DOHH2 (cell line): ENCODE measurements at regions not wholly inside any gene's neighbourhood (a gene's known extent, or its start where the extent isn't known, plus 50 kb on each side); places are given as distances from the start of the nearest gene placed in this dataset.

Experiments used
- H3F3A ChIP-seq: fragments of 200-600 bp; sonication (generic), shearing (Covaris generic); 2 replicates; pipeline ENCODE4 v1.6.0; 2016; ENCODE audit warnings: antibody characterized with exemption, mild to moderate bottlenecking; ENCODE audit not compliant: control insufficient read depth, insufficient read depth
- H3K27ac ChIP-seq: fragments of 200-600 bp; sonication (generic); 2 replicates; pipeline ENCODE4 v1.5.1; 2014; ENCODE audit warnings: low read depth, mild to moderate bottlenecking, low read length, moderate library complexity
- H3K27me3 ChIP-seq: fragments of 200-600 bp; sonication (generic); 2 replicates; pipeline ENCODE4 v1.6.1; 2014; ENCODE audit warnings: mild to moderate bottlenecking, low read length, mixed read lengths; ENCODE audit not compliant: control insufficient read depth
- H3K36me3 ChIP-seq: fragments of 200-600 bp; sonication (generic); 2 replicates; pipeline ENCODE4 v1.6.1; 2014; ENCODE audit warnings: mild to moderate bottlenecking, low read length, moderate library complexity, mixed read lengths; ENCODE audit not compliant: control insufficient read depth
- H3K4me1 ChIP-seq: fragments of 200-600 bp; sonication (generic); 2 replicates; pipeline ENCODE4 v1.6.1; 2014; ENCODE audit warnings: mild to moderate bottlenecking, low read length, mixed read lengths; ENCODE audit not compliant: control insufficient read depth
- H3K4me2 ChIP-seq: fragments of 200-600 bp; sonication (generic); 2 replicates; pipeline ENCODE4 v1.6.0; 2014; ENCODE audit warnings: mild to moderate bottlenecking, low read length, moderate library complexity
- H3K4me3 ChIP-seq: fragments of 200-600 bp; sonication (generic); 2 replicates; pipeline ENCODE4 v1.5.1; 2014; ENCODE audit warnings: mild to moderate bottlenecking, low read length, mixed read lengths
- H3K79me2 ChIP-seq: fragments of 200-600 bp; sonication (generic); 2 replicates; pipeline ENCODE4 v1.6.1; 2014; ENCODE audit warnings: mild to moderate bottlenecking, low read length, mixed read lengths; ENCODE audit not compliant: control insufficient read depth
- H3K9me2 ChIP-seq: fragments of 200-600 bp; sonication (generic); replicated peaks from 2 replicates; pipeline ENCODE4 v1.6.1; 2014; ENCODE audit warnings: mild to moderate bottlenecking, low read length, mixed read lengths; ENCODE audit not compliant: control insufficient read depth
- H3K9me3 ChIP-seq: fragments of 200-600 bp; sonication (generic); 2 replicates; pipeline ENCODE4 v1.6.1; 2014; ENCODE audit warnings: antibody characterized with exemption, low read length, mixed read lengths; ENCODE audit not compliant: control insufficient read depth, insufficient read depth
- H4K20me1 ChIP-seq: fragments of 200-600 bp; sonication (generic); 2 replicates; pipeline ENCODE4 v1.6.0; 2014; ENCODE audit warnings: low read depth, mild to moderate bottlenecking, antibody characterized with exemption, low read length, moderate library complexity; ENCODE audit not compliant: control insufficient read depth, insufficient read depth
- CTCF ChIP-seq: fragments of 200-600 bp; sonication (generic); IDR thresholded peaks from one replicate; pipeline ENCODE4 v1.5.1; 2014; ENCODE audit warnings: antibody characterized with exemption, mild to moderate bottlenecking, low read depth, low read length; ENCODE audit not compliant: poor library complexity, severe bottlenecking
- EZH2phosphoT487 ChIP-seq: fragments of 200-600 bp; sonication (generic); IDR thresholded peaks from 2 replicates; pipeline ENCODE4 v1.6.1; 2017; ENCODE audit warnings: borderline replicate concordance, mild to moderate bottlenecking, antibody characterized with exemption, low read length, moderate library complexity, mixed read lengths

DNA sequence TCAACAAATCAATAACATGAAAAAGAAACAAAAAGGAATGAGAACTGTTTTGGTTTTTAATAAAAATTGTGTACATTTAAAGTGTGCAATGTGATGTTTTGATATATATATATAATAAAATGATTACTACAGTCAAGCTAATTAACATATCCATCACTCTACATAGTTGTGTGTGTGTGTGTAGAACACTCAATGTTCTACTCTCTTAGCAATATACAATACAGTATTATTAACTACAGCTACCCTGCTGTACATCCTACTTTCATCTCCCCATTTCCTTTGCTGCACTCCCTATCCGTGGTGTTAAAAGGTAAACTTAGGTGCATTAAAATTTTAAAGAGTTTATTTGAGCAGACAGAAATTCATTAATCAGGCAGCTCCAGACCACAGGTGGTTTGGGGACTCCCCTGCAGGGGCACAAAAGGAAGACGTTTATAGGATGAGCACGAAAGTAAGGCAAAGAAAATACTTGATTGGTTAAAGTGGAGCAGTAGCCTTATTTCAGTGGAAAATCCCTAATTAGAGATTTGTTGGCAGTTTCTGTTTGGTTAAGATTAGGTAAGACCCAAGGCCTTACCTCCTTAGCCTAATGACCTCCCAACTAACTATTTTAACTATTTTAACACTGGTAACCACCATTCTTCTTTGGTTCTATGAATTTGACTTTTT is 61.8 kb upstream of the SNRK start:
- Histone ChIP-seq H3K36me3 (no peaks in the 10 kb centered on the region), H3K4me3 (no peak overlapping the region)
- TF ChIP-seq CTCF (no peak), EZH2phosphoT487 (no peak)

DNA sequence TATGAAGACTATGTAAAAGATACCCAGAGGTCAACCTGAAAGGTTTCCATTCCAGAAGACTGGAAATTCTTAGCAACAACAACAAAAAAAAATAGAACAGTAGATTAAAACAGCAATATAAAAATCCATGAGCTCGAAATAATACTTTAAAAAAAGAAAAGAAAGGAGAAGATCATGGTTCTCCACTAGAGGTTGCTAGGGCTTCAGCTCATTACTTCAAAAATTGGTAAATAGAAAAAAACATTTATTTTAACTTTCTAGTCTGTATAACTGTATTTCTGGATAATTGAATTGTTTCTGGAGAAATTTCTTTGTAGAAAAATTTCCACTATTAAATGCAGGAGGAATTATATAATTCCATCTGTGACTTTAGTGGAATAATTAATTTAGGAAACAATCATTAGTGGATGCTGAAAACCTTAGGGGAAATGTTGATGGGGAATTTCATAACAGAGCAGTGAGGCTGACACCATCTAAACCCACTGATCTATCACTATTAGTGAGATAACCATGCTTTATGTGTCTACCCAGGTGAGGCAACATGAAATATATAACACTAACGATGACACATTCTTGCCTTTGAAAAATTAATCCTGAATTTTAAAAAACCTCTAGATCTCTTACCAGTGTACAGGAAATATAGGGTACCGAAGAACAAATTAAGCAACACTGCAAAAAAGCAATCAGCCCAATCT is 62.5 kb upstream of the SNRK start:
- 0 out of 2 replicates have a peak, but pooled peaks cover 2% of the 10 kb centered on the region for H3K27me3 ChIP-seq
- no peaks in the 10 kb centered on the region for H3K36me3 ChIP-seq
- no peak overlapping the region for H3K27ac ChIP-seq
- no peaks in the 10 kb centered on the region; the same call in 1 of the 2 replicates for H3K9me3 ChIP-seq
- H3K9me2 ChIP-seq: no peaks in the 10 kb centered on the region
- H4K20me1 ChIP-seq: no peaks in the 10 kb centered on the region
- no peak for TF ChIP-seq EZH2phosphoT487
- TF ChIP-seq CTCF: peak; percentile 9
- no peak overlapping the region for H3K4me2 ChIP-seq
- no peaks in the 10 kb centered on the region for H3K4me1 ChIP-seq
- H3K4me3 ChIP-seq: no peak overlapping the region
- H3F3A ChIP-seq: no peaks in the 10 kb centered on the region
- no peaks in the 10 kb centered on the region for H3K79me2 ChIP-seq

More for the DNA sequence above, 61.8 kb upstream of the SNRK start:
- H4K20me1 ChIP-seq: no peaks in the 10 kb centered on the region
- H3K27me3 ChIP-seq: 0 out of 2 replicates have a peak, but pooled peaks cover 2% of the 10 kb centered on the region
- H3F3A ChIP-seq: no peaks in the 10 kb centered on the region
- H3K27ac ChIP-seq: no peak overlapping the region
- H3K4me2 ChIP-seq: no peak overlapping the region
- H3K79me2 ChIP-seq: no peaks in the 10 kb centered on the region
- H3K9me2 ChIP-seq: no peaks in the 10 kb centered on the region
- no peaks in the 10 kb centered on the region; the same call in 1 of the 2 replicates for H3K9me3 ChIP-seq
- H3K4me1 ChIP-seq: no peaks in the 10 kb centered on the region

GRCh38 chr3:43222590-43222989 is 63.8 kb upstream of the SNRK start:
- Histone ChIP-seq H3K27me3 (0 out of 2 replicates have a peak, but pooled peaks cover 2% of the 10 kb centered on the region), H3K79me2 (no peaks in the 10 kb centered on the region), H3K36me3 (no peaks in the 10 kb centered on the region), H3K9me3 (no peaks in the 10 kb centered on the region; the same call in 1 of the 2 replicates), H3K4me2 (no peak overlapping the region), H3K4me1 (no peaks in the 10 kb centered on the region), H3F3A (no peaks in the 10 kb centered on the region), H4K20me1 (no peaks in the 10 kb centered on the region), H3K27ac (no peak overlapping the region), H3K4me3 (no peak overlapping the region), H3K9me2 (no peaks in the 10 kb centered on the region)
- TF ChIP-seq EZH2phosphoT487 (no peak), CTCF (no peak)
